ENCODE measurements at regions not wholly inside any gene's neighbourhood (a gene's known extent, or its start where the extent isn't known, plus 50 kb on each side); places are given as distances from the start of the nearest gene placed in this dataset.

- TF ChIP-seq ZFX (IDR thresholded peaks at IDR 0.05; ENCODE audit: borderline replicate concordance) = no peak
- TF ChIP-seq, protein P1, sequence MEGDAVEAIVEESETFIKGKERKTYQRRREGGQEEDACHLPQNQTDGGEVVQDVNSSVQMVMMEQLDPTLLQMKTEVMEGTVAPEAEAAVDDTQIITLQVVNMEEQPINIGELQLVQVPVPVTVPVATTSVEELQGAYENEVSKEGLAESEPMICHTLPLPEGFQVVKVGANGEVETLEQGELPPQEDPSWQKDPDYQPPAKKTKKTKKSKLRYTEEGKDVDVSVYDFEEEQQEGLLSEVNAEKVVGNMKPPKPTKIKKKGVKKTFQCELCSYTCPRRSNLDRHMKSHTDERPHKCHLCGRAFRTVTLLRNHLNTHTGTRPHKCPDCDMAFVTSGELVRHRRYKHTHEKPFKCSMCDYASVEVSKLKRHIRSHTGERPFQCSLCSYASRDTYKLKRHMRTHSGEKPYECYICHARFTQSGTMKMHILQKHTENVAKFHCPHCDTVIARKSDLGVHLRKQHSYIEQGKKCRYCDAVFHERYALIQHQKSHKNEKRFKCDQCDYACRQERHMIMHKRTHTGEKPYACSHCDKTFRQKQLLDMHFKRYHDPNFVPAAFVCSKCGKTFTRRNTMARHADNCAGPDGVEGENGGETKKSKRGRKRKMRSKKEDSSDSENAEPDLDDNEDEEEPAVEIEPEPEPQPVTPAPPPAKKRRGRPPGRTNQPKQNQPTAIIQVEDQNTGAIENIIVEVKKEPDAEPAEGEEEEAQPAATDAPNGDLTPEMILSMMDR (IDR thresholded peaks at IDR 0.05) = no peak
- H3K27ac ChIP-seq = no peak overlapping the region
Measured at GRCh38 chr7:98771519-98771918, 98.3 kb downstream of the TMEM130 start.

GRCh38 chr7:98771941-98772603 lies 97.7 kb downstream of the TMEM130 start:
- no peak overlapping the region for H3K27ac ChIP-seq
- TF ChIP-seq ZFX (IDR thresholded peaks at IDR 0.05; ENCODE audit: borderline replicate concordance) = no peak
- TF ChIP-seq, protein P1 (IDR thresholded peaks at IDR 0.05) = no peak

GRCh38 chr7:98774884-98775283 lies 94.9 kb downstream of the TMEM130 start:
- no peak for TF ChIP-seq ZFX (IDR thresholded peaks at IDR 0.05; ENCODE audit: borderline replicate concordance)
- TF ChIP-seq, protein P1 (IDR thresholded peaks at IDR 0.05) = no peak
- no peak overlapping the region for H3K27ac ChIP-seq

GRCh38 chr7:98777051-98777450 lies 92.8 kb downstream of the TMEM130 start:
- no peak for TF ChIP-seq ZFX (IDR thresholded peaks at IDR 0.05; ENCODE audit: borderline replicate concordance)
- TF ChIP-seq, protein P1 (IDR thresholded peaks at IDR 0.05) = no peak
- H3K27ac ChIP-seq = no peak overlapping the region

DNA sequence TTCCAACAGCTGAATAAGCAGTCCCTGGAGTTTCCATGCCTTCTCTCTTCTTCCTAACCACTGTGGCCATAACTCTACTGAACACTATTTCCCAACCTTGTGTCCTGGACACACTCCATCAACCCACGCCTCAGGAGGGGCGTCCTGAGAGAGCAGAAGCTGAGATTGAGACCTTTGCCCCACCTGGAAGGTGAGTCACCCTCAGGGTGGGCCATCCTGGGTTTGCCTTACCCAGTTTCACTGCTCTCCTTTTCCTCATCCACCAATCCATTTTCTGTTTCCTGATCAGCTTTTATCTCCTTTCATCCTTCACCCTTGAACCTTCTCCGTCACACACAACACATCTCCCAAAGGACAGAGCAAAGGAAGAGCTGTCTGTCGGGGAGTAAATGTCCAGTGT lies 91.4 kb downstream of the TMEM130 start:
- TF ChIP-seq ZFX (IDR thresholded peaks at IDR 0.05; ENCODE audit: borderline replicate concordance) = no peak
- TF ChIP-seq, protein P1 (IDR thresholded peaks at IDR 0.05) = no peak
- no peak overlapping the region for H3K27ac ChIP-seq

GRCh38 chr7:98779800-98780587 lies 89.8 kb downstream of the TMEM130 start:
- no peak for TF ChIP-seq ZFX (IDR thresholded peaks at IDR 0.05; ENCODE audit: borderline replicate concordance)
- TF ChIP-seq, protein P1 (IDR thresholded peaks at IDR 0.05) = no peak
- H3K27ac ChIP-seq = no peak overlapping the region

DNA sequence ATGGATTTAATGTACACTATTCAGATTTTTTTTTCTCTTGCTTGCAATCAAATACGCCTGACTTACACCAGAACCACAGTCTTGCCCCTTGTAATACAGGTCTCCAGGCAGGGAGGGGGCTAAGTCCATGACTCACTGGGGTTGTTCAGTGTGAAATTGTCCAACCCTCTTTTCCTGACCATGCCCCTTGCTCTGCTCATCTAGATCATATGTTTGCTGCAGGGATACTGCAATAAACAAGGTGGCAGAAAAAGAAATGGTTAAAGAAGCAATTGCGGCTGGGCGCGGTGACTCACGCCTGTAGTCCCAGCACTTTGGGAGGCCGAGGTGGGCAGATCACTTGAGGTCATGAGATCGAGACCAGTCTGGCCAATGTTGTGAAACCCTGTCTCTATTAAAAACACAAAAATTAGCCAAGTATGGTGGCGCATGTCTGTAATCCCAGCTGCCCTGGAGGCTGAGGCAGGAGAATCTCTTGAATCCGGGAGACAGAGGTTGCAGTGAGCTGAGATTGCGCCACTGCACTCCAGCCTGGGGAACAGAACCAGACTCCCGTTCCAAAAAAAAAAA lies 85.5 kb downstream of the TMEM130 start:
- TF ChIP-seq, protein P1 (IDR thresholded peaks at IDR 0.05) = no peak
- no peak for TF ChIP-seq ZFX (IDR thresholded peaks at IDR 0.05; ENCODE audit: borderline replicate concordance)
- no peak overlapping the region for H3K27ac ChIP-seq
